ENCODE measurements at regions not wholly inside any gene's neighbourhood (a gene's known extent, or its start where the extent isn't known, plus 50 kb on each side); places are given as distances from the start of the nearest gene placed in this dataset.

GRCh38 chr11:39804271-39804670 lies 1655.2 kb downstream of the LRRC4C start:
- no peak for DNase-seq (ENCODE audit: low read depth)
- H3K4me3 ChIP-seq (ENCODE audit: low read length) = no peak overlapping the region
- no peak for TF ChIP-seq CTCF (conservative IDR thresholded peaks at IDR 0.05; ENCODE audit: low read depth, low read length)

GRCh38 chr11:39786682-39787081 lies 1672.8 kb downstream of the LRRC4C start:
- TF ChIP-seq CTCF (conservative IDR thresholded peaks at IDR 0.05; ENCODE audit: low read depth, low read length) = no peak
- no peak for DNase-seq (ENCODE audit: low read depth)
- no peak overlapping the region for H3K4me3 ChIP-seq (ENCODE audit: low read length)

- DNase-seq (ENCODE audit: low read depth) = no peak
- no peak for TF ChIP-seq CTCF (conservative IDR thresholded peaks at IDR 0.05; ENCODE audit: low read depth, low read length)
- no peak overlapping the region for H3K4me3 ChIP-seq (ENCODE audit: low read length)
These were observed 1673.2 kb downstream of the LRRC4C start for GRCh38 chr11:39786281-39786680.

GRCh38 chr11:39784873-39785272 lies 1674.6 kb downstream of the LRRC4C start:
- DNase-seq (ENCODE audit: low read depth) = no peak
- no peak overlapping the region for H3K4me3 ChIP-seq (ENCODE audit: low read length)
- TF ChIP-seq CTCF (conservative IDR thresholded peaks at IDR 0.05; ENCODE audit: low read depth, low read length) = no peak

- no peak for TF ChIP-seq CTCF (conservative IDR thresholded peaks at IDR 0.05; ENCODE audit: low read depth, low read length)
- no peak overlapping the region for H3K4me3 ChIP-seq (ENCODE audit: low read length)
- no peak for DNase-seq (ENCODE audit: low read depth)
These were observed 1679.3 kb downstream of the LRRC4C start for GRCh38 chr11:39780131-39780530.

- no peak overlapping the region for H3K4me3 ChIP-seq (ENCODE audit: low read length)
- DNase-seq (ENCODE audit: low read depth) = no peak
- TF ChIP-seq CTCF (conservative IDR thresholded peaks at IDR 0.05; ENCODE audit: low read depth, low read length) = no peak
These were observed 1682.4 kb downstream of the LRRC4C start for GRCh38 chr11:39777035-39777434.

GRCh38 chr11:39772525-39773137 lies 1686.8 kb downstream of the LRRC4C start:
- DNase-seq (ENCODE audit: low read depth) = no peak
- no peak overlapping the region for H3K4me3 ChIP-seq (ENCODE audit: low read length)
- no peak for TF ChIP-seq CTCF (conservative IDR thresholded peaks at IDR 0.05; ENCODE audit: low read depth, low read length)

Data from retinal pigment epithelial cell (primary cell).